RWPE2 (cell line): ENCODE measurements at regions not wholly inside any gene's neighbourhood (a gene's known extent, or its start where the extent isn't known, plus 50 kb on each side); places are given as distances from the start of the nearest gene placed in this dataset.

ENCODE experiments used
- ATAC-seq: fragments of 200-7000 bp; cut with Tn5 transposase; 3 replicates; pipeline ENCODE4 v1.9.1; 2021; ENCODE audit warnings: low read depth
- DNase-seq: peaks from one replicate; pipeline ENCODE4 v3.0.0-alpha.2; 2020; ENCODE audit warnings: low spot score
- H3K27ac ChIP-seq: fragments of 450-650 bp; 2 replicates; pipeline ENCODE4 v1.5.1; 2017; ENCODE audit warnings: mild to moderate bottlenecking; ENCODE audit not compliant: poor library complexity, severe bottlenecking
- H3K27me3 ChIP-seq: fragments of 250-450 bp; sonication (Bioruptor Pico); 2 replicates; pipeline ENCODE4 v1.5.1; 2021; ENCODE audit warnings: mild to moderate bottlenecking, moderate library complexity; ENCODE audit not compliant: insufficient read depth, poor library complexity, severe bottlenecking
- H3K36me3 ChIP-seq: fragments of 250-450 bp; sonication (Bioruptor Pico); 2 replicates; pipeline ENCODE4 v1.5.1; 2020; ENCODE audit warnings: low read depth, mild to moderate bottlenecking, moderate library complexity
- H3K4me1 ChIP-seq: fragments of 250-450 bp; sonication (Bioruptor Pico); 2 replicates; pipeline ENCODE4 v1.5.1; 2021; ENCODE audit warnings: mild to moderate bottlenecking, moderate library complexity; ENCODE audit not compliant: insufficient read depth, poor library complexity, severe bottlenecking
- H3K4me3 ChIP-seq: fragments of 250-450 bp; sonication (Bioruptor Pico); 2 replicates; pipeline ENCODE4 v1.5.1; 2021; ENCODE audit warnings: mild to moderate bottlenecking, moderate library complexity; ENCODE audit not compliant: severe bottlenecking
- H3K9me3 ChIP-seq: fragments of 250-450 bp; sonication (Bioruptor Pico); 2 replicates; pipeline ENCODE4 v1.5.1; 2021; ENCODE audit warnings: mild to moderate bottlenecking, moderate library complexity; ENCODE audit not compliant: severe bottlenecking
- CTCF ChIP-seq: fragments of 450-650 bp; IDR thresholded peaks from one replicate; pipeline ENCODE4 v1.5.1; 2017; ENCODE audit warnings: mild to moderate bottlenecking, moderate library complexity; ENCODE audit not compliant: poor library complexity, severe bottlenecking

- Histone ChIP-seq H3K9me3 (no peaks in the 10 kb centered on the region), H3K27me3 (no peaks in the 10 kb centered on the region), H3K4me1 (no peaks in the 10 kb centered on the region), H3K27ac (no peak overlapping the region), H3K4me3 (no peak overlapping the region), H3K36me3 (no peaks in the 10 kb centered on the region)
- ATAC-seq (no peak), DNase-seq (no peak)
- TF ChIP-seq CTCF, result no peak
Observed at GRCh38 chr2:21945658-21946057, 821.9 kb downstream of the TDRD15 start.

- DNase-seq, result no peak
- Histone ChIP-seq H3K27me3 (no peaks in the 10 kb centered on the region), H3K9me3 (no peaks in the 10 kb centered on the region), H3K4me3 (no peak overlapping the region), H3K36me3 (no peaks in the 10 kb centered on the region), H3K4me1 (no peaks in the 10 kb centered on the region), H3K27ac (no peak overlapping the region)
- no peak for TF ChIP-seq CTCF
- no peak for ATAC-seq
Observed at GRCh38 chr2:21947046-21947445, 823.3 kb downstream of the TDRD15 start.

GRCh38 chr2:21966139-21966538, 842.4 kb downstream of the TDRD15 start:
- Histone ChIP-seq H3K4me3 (no peak overlapping the region), H3K9me3 (no peaks in the 10 kb centered on the region), H3K27me3 (no peaks in the 10 kb centered on the region), H3K36me3 (no peaks in the 10 kb centered on the region), H3K4me1 (no peaks in the 10 kb centered on the region), H3K27ac (no peak overlapping the region)
- DNase-seq (no peak), ATAC-seq (no peak)
- no peak for TF ChIP-seq CTCF

GRCh38 chr2:21970971-21971370, 847.2 kb downstream of the TDRD15 start:
- DNase-seq, result no peak
- no peaks in the 10 kb centered on the region for H3K9me3 ChIP-seq
- H3K27me3 ChIP-seq, result no peaks in the 10 kb centered on the region
- no peak overlapping the region for H3K4me3 ChIP-seq
- H3K27ac ChIP-seq, result no peak overlapping the region
- no peak for TF ChIP-seq CTCF
- H3K4me1 ChIP-seq, result no peaks in the 10 kb centered on the region
- no peaks in the 10 kb centered on the region for H3K36me3 ChIP-seq
- no peak for ATAC-seq

- Histone ChIP-seq H3K36me3 (no peaks in the 10 kb centered on the region), H3K9me3 (no peaks in the 10 kb centered on the region), H3K4me3 (no peak overlapping the region), H3K27me3 (no peaks in the 10 kb centered on the region), H3K4me1 (no peaks in the 10 kb centered on the region), H3K27ac (no peak overlapping the region)
- DNase-seq (no peak), ATAC-seq (no peak)
- no peak for TF ChIP-seq CTCF
Observed at GRCh38 chr2:21972586-21972985, 848.8 kb downstream of the TDRD15 start.
